ENCODE measurements at regions not wholly inside any gene's neighbourhood (a gene's known extent, or its start where the extent isn't known, plus 50 kb on each side); places are given as distances from the start of the nearest gene placed in this dataset.

DNA sequence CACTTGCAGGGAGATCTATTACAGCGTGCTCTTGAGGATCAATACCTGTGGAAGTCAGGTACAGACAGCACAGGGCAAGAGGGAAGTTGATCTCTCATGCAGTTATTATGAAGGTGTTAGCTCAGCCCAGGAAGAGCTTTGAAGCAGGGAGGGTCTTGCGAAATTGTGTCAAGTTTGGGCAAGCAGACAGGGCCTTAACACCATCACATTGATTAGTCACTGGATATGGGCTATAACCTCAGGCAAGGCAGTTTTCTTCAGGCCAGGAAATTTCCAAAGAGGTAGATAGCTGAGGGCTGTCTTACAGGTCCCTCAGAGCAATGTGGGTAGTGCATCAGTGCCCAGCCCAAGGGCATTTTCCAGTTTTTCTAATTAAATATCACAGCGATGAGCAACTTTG, 643.8 kb downstream of the DHX35 start:
- no peak for TF ChIP-seq YY1 (IDR thresholded peaks at IDR 0.05; ENCODE audit: low read depth, low read length)
- no peak for TF ChIP-seq SIX5 (IDR thresholded peaks at IDR 0.05; ENCODE audit: low read depth, low read length)
- TF ChIP-seq FOSL1 (IDR thresholded peaks at IDR 0.05; ENCODE audit: insufficient read depth, low read depth, low read length): no peak
- TF ChIP-seq POLR2A (IDR thresholded peaks at IDR 0.05; ENCODE audit: control extremely low read depth in 1 of 2, low read depth in 2 of 2, low read length in 2 of 2): no peak
- TF ChIP-seq EP300 (IDR thresholded peaks at IDR 0.05; ENCODE audit: borderline replicate concordance in 1 of 2, low read depth in 2 of 2, low read length in 2 of 2): no peak
- TF ChIP-seq CEBPB (IDR thresholded peaks at IDR 0.05; ENCODE audit: low read depth, low read length): no peak
- TF ChIP-seq RXRA (IDR thresholded peaks at IDR 0.05; ENCODE audit: insufficient read depth, low read depth, low read length): no peak
- TF ChIP-seq, protein P1, sequence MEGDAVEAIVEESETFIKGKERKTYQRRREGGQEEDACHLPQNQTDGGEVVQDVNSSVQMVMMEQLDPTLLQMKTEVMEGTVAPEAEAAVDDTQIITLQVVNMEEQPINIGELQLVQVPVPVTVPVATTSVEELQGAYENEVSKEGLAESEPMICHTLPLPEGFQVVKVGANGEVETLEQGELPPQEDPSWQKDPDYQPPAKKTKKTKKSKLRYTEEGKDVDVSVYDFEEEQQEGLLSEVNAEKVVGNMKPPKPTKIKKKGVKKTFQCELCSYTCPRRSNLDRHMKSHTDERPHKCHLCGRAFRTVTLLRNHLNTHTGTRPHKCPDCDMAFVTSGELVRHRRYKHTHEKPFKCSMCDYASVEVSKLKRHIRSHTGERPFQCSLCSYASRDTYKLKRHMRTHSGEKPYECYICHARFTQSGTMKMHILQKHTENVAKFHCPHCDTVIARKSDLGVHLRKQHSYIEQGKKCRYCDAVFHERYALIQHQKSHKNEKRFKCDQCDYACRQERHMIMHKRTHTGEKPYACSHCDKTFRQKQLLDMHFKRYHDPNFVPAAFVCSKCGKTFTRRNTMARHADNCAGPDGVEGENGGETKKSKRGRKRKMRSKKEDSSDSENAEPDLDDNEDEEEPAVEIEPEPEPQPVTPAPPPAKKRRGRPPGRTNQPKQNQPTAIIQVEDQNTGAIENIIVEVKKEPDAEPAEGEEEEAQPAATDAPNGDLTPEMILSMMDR (IDR thresholded peaks at IDR 0.05; ENCODE audit: control extremely low read depth in 1 of 3, insufficient read depth in 1 of 3, low read depth in 1 of 3, low read length in 3 of 3): no peak
- TF ChIP-seq, protein P2, sequence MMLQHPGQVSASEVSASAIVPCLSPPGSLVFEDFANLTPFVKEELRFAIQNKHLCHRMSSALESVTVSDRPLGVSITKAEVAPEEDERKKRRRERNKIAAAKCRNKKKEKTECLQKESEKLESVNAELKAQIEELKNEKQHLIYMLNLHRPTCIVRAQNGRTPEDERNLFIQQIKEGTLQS (IDR thresholded peaks at IDR 0.05; ENCODE audit: insufficient read depth, low read depth, low read length): no peak
- TF ChIP-seq, protein P3, sequence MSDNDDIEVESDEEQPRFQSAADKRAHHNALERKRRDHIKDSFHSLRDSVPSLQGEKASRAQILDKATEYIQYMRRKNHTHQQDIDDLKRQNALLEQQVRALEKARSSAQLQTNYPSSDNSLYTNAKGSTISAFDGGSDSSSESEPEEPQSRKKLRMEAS (IDR thresholded peaks at IDR 0.05): no peak
